Brain microvascular endothelial cell (primary cell): ENCODE measurements at regions not wholly inside any gene's neighbourhood (a gene's known extent, or its start where the extent isn't known, plus 50 kb on each side); places are given as distances from the start of the nearest gene placed in this dataset.
"Not testable (repeated sequence)": the region's sequence is repeated elsewhere in the genome, so short reads cannot be mapped to it uniquely, and the experiment has no call there.

ENCODE experiments used
- DNase-seq: peaks from one replicate; pipeline ENCODE4 v3.0.0-alpha.2; 2020
- H3K27ac ChIP-seq: fragments of 250-450 bp; sonication (Bioruptor Pico); 2 replicates; pipeline ENCODE4 v1.5.1; 2020; ENCODE audit warnings: mild to moderate bottlenecking, moderate library complexity
- H3K27me3 ChIP-seq: fragments of 250-450 bp; sonication (Bioruptor Pico); replicated peaks from 2 replicates; pipeline ENCODE4 v1.5.1; 2020; ENCODE audit warnings: mild to moderate bottlenecking
- H3K36me3 ChIP-seq: fragments of 250-450 bp; sonication (Bioruptor Pico); replicated peaks from 2 replicates; pipeline ENCODE4 v1.5.1; 2020; ENCODE audit warnings: mild to moderate bottlenecking
- H3K4me3 ChIP-seq: 2 replicates; pipeline ENCODE4 v1.5.1; 2011; ENCODE audit warnings: low read depth, mild to moderate bottlenecking, control low read depth, low read length, moderate library complexity
- CTCF ChIP-seq: IDR thresholded peaks from 2 replicates; pipeline ENCODE4 v1.5.1; 2011; ENCODE audit warnings: low read depth, mild to moderate bottlenecking, moderate library complexity, low read length, control low read depth, inconsistent platforms; ENCODE audit errors: missing control alignments
- in situ Hi-C: cut with HindIII; loops from 2 replicates; pipeline ENCODE4 v1.10.0; 2017; ENCODE audit warnings: low sequenced_read_pairs, low pct_ligation_motif_present

DNA sequence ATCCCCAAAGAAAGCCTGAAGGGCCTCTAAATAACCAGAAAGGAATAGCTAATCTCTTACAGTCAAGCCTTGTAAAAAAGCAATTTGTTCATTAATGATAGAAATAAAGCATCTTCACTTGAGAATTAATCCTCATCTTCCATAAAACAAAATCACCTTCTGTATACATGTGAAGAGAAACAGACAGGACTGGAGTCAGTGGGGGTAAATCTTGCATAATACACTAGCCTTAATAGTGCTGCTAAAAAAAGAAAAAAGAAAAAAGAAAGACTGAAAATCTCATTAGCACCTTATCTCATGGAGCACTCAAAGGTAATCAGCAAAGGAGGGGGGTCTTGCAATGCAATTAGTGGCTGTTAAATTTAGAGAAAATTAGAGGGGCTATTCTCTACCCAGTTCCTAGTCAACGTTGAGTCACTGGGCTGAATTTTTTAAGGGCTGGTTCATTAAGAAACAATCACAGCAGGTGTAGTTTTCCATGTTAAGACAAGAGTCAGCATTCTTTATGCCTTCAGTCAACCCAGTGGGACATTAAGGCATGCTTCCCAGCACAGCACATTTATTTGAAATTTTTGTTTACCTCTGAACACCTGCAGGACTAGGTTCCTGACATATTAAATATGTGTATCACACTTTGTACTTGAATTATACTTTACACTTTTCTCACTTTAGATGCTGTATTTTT lies 1455.7 kb upstream of the CELF2 start:
- H3K36me3 ChIP-seq: no peaks in the 10 kb centered on the region
- no peaks in the 10 kb centered on the region for H3K27me3 ChIP-seq
- H3K4me3 ChIP-seq: no peak overlapping the region
- H3K27ac ChIP-seq: no peak overlapping the region
- in situ Hi-C loops: no loop called here
- no peak for DNase-seq
- no peak for TF ChIP-seq CTCF

- DNase-seq: no peak
- in situ Hi-C loops: no loop called here
- H3K27ac ChIP-seq: no peak overlapping the region
Measured at GRCh38 chr10:9577746-9578145, 1439.9 kb upstream of the CELF2 start.

DNA sequence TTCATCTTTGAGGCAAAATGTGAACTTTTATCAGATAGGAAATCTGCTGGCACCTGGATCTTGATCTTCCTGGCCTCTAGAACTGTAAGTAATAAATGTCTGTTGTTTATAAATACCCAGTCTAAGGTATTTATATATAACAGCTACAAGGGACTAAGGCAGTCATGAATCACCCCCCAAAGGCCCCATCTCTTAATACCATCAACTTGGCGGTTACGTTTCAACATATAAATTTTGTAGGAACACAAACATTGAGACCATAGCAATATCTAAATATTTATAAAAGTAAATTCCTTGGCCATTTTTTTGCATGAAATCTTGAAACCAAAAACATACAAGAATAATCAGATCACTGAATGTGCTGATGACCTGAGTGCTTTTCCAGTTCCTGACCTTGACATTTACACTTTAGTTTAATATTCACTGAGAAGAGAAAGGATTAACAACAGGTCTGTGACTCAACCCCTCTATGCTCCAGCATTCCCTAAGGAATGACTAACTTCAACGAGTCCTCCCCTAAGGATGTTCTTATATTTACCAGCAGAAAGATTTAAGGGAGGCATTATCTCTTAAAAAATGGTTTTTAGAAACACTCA lies 1438.5 kb upstream of the CELF2 start:
- H3K27ac ChIP-seq: no peak overlapping the region
- no peak for TF ChIP-seq CTCF

More at GRCh38 chr10:9577746-9578145, 1439.9 kb upstream of the CELF2 start:
- H3K4me3 ChIP-seq: no peak overlapping the region
- no peak for TF ChIP-seq CTCF
- no peaks in the 10 kb centered on the region for H3K27me3 ChIP-seq
- H3K36me3 ChIP-seq: no peaks in the 10 kb centered on the region

DNA sequence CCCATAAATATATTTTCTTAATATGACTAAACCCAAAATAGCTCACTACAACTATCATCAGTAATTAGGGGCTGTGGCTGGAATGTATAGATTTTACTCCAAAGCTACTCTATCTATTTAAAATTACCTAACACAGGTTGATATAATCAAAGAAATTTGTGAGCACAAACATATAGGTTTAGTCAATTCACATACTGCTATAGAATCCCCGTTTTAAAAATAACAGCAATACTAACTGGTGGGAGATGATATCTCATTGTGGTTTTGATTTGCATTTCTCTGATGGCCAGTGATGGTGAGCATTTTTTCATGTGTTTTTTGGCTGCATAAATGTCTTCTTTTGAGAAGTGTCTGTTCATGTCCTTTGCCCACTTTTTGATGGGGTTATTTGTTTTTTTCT lies 1434.9 kb upstream of the CELF2 start:
- H3K27ac ChIP-seq, H3K27me3 ChIP-seq, H3K36me3 ChIP-seq, H3K4me3 ChIP-seq, in situ Hi-C loops, DNase-seq: not testable (repeated sequence)

More for the DNA sequence above, 1438.5 kb upstream of the CELF2 start:
- in situ Hi-C loops: no loop called here
- no peaks in the 10 kb centered on the region for H3K36me3 ChIP-seq
- H3K4me3 ChIP-seq: no peak overlapping the region
- H3K27me3 ChIP-seq: no peaks in the 10 kb centered on the region
- no peak for DNase-seq

DNA sequence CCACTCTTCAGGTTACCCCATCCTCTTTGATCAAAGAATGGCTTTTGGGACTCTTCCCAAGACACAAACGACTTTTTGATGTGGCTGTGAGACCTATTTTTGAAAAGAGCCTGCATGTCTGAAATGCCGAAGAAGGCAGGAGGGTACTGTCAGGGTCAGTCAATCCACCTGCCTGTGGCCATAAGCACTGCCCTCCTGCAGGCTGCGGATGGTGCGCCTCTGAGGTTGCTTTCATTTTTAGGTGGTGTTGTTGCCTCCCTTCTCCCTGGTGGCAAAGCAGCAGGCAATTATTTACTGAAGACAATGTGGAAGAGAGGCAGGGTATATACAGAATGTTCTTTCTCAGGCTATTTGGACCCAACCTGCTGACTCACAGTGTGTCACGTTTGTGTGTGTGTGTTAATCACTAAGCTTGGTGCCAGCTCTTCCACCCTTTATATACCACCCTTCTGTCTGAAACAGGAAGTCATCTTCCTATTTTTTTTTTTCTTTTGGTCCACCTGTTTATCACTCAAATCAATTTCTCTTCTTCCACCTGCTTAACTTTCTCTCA lies 1421.2 kb upstream of the CELF2 start:
- Histone ChIP-seq H3K4me3 (no peak overlapping the region), H3K27me3 (no peaks in the 10 kb centered on the region), H3K36me3 (no peaks in the 10 kb centered on the region), H3K27ac (no peak overlapping the region)
- in situ Hi-C loops: no loop called here
- no peak for DNase-seq
- no peak for TF ChIP-seq CTCF

GRCh38 chr10:9602998-9603397 lies 1414.7 kb upstream of the CELF2 start:
- in situ Hi-C loops: no loop called here
- Histone ChIP-seq H3K27ac (no peak overlapping the region), H3K27me3 (no peaks in the 10 kb centered on the region), H3K4me3 (no peak overlapping the region), H3K36me3 (no peaks in the 10 kb centered on the region)
- no peak for DNase-seq
- no peak for TF ChIP-seq CTCF
